NCI-H748 treated with DMSO at 0.1 percent for 48 hours (cell line): ENCODE measurements at regions not wholly inside any gene's neighbourhood (a gene's known extent, or its start where the extent isn't known, plus 50 kb on each side); places are given as distances from the start of the nearest gene placed in this dataset.

Source experiments
- DNase-seq: peaks from one replicate; lab custom pipeline; 2025; lab: John Stamatoyannopoulos, UW

DNA sequence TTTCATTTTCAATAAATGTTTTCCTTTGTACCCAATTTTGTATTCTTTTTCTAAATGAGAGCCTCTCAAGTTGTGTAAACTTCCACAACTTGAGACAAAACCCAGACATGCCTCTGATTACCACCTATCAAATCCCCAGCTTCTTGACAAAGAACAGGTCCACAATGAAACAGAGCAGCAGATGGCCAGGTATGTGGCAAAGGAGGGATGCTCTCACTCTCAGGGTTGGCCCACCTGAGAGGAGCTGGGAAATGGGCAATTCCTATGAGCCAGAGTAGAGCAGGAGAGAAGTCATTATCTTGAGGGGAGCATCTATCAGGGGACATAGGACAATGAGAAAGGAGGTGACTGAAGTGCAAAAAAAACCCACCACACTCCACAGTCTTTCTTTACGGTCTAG lies 273.5 kb upstream of the FAM241A start:
- DNase-seq = no peak

- DNase-seq = no peak
These were observed 271.5 kb upstream of the FAM241A start for GRCh38 chr4:111873801-111874200.

- peak; percentile 9 for DNase-seq
These were observed 265.7 kb upstream of the FAM241A start for GRCh38 chr4:111879539-111879938.

DNA sequence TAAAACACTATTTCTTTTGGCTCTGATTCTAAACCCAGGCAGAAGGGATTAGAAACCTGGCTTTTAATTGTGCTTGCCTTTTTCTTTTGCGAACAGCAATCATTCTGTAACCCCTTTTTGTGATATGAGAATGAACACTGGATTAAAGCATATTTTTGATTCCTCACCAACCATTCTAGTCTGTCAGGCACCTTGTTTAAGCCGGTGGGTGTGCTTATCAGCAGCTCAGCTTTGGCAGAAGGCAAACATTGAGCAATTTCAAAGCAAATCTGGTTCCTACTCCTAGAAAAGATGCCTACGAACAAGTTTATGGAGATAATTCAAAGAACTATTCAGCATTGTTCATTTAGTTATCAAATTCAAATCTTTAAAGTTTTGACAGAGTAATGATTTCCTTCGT lies 265.1 kb upstream of the FAM241A start:
- DNase-seq = no peak

DNA sequence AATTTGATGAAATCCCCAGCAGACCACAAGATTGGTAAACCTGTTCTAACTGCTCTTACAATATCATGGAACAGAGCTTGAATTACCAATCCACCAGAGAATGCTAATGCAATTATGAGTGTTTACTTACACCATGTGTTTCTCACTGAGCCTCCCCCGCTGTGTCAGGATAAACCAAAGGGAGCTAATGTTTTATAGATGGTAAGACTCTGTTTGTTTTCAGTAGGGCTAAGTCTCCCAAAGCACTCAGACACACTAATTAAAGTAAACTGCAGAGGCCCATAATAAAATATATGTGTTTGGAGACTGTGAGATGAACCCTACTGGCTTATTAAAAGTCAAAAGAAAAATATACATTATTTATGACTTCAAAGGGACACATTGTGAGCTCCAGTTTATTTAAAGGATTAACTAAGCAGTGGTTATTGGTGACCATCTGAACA lies 261.7 kb upstream of the FAM241A start:
- DNase-seq = peak; percentile 92

- no peak for DNase-seq
These were observed 254.8 kb upstream of the FAM241A start for GRCh38 chr4:111890412-111890811.

- no peak for DNase-seq
These were observed 239.7 kb upstream of the FAM241A start for GRCh38 chr4:111905511-111905910.

DNA sequence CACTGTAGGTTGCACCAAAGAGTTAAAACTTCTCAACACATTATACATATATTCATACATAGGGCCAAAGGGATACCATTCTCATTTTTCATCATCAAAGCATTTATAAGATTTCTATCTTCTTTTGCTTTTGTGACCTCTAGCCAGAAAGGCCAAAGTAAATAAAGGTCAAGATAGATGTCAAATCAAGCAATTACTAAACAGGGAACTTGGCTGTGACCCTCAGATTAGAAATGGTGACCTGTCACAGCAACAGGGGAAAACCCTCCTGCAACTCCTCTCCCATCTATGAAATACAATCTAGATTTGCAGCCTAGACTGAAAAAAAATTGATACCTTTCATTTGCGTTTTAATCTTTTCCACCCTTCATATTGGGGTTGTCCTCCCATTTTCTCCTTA lies 225.6 kb upstream of the FAM241A start:
- DNase-seq = no peak

DNA sequence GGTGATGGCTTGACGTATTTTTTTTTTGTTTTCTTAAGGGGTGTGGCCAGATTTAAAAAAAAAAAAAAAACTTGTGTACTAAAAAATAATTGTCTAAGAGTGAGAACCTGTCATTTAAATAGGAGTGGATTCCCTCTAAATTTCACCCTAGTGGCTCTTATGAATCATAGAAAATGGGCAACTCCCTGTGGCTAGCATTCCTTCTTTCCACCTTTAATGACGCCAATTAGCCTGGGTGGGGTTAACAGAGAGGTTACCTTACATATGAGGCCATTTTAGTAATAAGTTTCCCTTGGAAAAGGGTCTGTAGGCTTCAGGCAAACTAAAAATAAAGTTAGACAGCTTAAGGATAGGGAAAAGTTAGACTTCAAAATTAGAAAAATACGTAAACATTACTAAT lies 223.5 kb upstream of the FAM241A start:
- peak; percentile 4 for DNase-seq

DNA sequence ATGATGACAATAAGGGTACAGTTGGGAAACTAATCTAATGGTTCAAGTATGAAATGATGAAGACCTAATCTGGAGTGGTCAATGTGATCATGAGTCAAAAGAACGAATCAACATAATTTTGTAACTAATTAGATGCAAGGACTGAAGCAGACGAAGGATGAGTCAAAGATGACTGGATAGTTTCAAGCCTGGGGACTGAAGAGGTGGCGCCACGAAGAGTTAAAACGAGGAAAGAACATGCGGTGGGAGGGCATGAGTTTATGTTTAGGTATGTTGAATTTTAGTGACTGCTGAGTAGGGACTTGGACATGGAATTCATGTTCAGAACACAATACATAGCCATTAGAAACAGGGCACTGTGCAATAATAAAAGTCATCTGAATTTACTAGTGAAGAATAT lies 221.5 kb upstream of the FAM241A start:
- no peak for DNase-seq

DNA sequence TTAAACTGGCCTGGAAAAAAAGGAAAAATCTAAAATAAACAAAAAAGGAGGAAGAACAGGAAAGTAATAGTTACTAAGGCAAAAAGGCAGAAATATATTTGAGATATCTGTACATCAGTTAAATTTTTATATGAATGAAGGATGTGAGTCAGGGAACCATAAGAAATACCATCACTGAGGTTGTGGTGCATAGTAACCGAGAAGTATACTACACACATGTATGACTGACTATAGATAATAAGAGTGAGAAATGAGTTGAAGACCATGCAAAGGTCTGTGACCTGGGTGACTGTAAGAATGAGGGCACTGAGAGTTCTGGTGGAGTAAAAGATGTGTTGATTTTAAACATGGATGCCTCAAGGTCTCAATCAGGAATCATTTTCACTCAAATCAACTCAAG lies 220.6 kb upstream of the FAM241A start:
- no peak for DNase-seq

DNA sequence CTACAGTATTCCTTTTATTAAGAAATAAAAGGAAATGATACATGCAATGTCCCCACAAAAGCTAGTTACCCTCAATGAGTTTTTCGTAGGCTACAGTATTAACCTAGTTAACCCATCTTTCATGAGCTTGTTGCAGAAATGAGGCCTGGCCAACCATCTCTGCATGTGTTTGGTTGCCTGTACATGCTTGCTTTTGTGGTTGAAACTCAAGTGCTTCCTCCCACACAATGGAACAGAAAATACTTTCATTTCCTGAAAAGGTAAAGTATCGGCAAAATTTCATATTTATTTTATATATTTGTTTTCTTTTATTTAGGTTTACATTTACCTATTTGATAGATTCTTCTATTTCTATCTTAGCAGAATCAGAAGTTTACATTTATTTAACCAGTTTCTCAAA lies 214.6 kb upstream of the FAM241A start:
- no peak for DNase-seq

- no peak for DNase-seq
These were observed 211.6 kb upstream of the FAM241A start for GRCh38 chr4:111933703-111934102.

- no peak for DNase-seq
These were observed 210.9 kb upstream of the FAM241A start for GRCh38 chr4:111934314-111934713.

GRCh38 chr4:111937368-111937767 lies 207.9 kb upstream of the FAM241A start:
- DNase-seq = peak; percentile 49

DNA sequence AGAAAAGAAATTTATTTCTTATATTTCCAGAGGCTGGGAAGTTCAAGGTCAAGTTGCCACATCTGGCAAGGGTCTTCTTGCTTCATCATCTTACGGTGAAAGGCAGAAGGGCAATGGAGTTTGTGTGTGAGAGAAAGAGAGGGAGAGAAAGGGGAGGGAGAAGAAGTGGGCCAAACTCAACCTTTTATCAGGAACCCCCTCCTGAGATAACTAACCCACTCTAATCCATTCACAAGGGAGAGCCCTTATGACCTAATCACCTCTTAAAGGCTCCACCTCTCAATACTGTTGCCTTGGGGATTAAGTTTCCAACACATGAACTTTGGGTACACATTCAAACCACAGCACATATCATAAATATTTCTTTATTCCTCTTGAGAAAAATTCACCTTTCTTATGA lies 203.3 kb upstream of the FAM241A start:
- DNase-seq = no peak

DNA sequence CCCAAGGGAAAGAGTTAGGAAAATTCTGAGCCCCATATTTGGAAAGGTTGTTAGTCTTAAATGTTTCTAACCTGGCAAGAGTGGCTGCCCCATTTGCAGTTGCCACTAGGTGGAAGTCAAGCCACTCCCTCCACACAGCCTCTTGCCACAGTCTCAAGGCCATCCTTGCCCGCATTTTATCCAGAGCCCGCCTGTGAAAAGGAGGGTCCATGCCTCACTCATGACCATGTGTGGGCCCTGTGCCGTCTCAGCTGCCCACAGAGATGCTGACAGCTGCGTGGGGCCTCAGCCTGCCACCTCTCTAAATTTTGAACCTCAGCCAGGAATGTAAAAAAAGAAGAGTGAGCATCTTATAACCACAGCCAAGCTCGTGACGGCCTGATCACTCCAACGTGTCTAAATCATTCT lies 201.5 kb upstream of the FAM241A start:
- DNase-seq = peak; percentile 14

- DNase-seq = no peak
These were observed 200.2 kb upstream of the FAM241A start for GRCh38 chr4:111945014-111945413.

DNA sequence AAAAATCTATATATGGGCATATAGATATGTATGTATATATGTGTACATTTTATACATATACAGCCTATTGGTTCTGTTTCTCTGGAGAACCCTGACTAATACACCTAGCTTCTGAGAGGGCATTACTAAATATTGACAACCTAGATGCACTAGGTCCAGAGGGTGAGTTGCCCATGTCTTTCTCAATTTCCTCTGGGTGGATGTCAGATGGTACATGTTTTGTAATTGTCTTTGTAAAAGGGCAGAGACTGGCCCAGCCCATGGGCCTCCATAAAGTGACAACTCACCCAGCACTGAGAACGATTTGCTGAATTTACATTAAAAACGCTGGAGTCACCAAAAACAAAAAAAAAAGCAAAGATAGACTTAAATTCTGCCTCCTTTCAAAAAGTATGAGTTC lies 198.5 kb upstream of the FAM241A start:
- no peak for DNase-seq

GRCh38 chr4:111952688-111953087 lies 192.6 kb upstream of the FAM241A start:
- no peak for DNase-seq

- no peak for DNase-seq
These were observed 190.7 kb upstream of the FAM241A start for GRCh38 chr4:111954550-111954949.

DNA sequence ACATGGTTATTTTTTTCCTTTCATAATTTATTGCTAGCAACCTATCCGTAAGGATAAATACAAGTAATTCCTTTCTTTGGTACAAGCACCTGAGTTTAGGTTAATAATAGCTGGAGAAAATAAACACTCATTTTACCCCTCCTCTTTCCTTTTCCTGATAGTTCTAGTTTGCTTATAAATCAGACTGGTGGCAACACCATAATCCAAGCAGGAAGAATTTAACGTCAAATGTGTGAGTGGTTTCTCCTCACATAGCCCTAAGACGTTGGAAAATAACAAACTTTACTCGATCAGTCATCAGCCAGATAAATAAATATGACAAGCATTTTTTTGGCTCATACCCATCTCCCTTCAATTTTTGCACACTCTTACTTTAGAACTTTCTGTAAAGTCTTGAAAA lies 190.3 kb upstream of the FAM241A start:
- DNase-seq = no peak

GRCh38 chr4:111957116-111957515 lies 188.1 kb upstream of the FAM241A start:
- no peak for DNase-seq

DNA sequence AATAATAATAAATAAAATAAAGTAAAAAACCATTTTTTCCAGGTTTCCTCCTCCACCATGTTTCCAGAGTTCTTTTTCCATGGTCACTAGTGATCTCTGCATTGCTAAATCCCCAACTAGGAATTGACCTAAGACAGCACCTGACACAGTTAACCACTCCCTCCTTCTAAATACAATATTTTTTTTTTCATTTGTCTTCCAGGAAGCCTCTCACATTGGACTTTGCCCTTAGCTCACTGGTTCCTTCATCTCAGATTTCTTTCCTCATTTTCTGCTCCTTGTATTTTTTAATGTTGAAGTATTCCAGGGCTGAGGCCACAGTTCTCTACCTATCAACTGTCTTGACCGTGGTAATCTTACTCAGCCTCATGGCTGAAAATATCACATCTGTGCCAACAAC lies 187.3 kb upstream of the FAM241A start:
- DNase-seq = no peak

GRCh38 chr4:111959222-111959621 lies 186.0 kb upstream of the FAM241A start:
- no peak for DNase-seq
